NB4 (cell line): ENCODE measurements at regions not wholly inside any gene's neighbourhood (a gene's known extent, or its start where the extent isn't known, plus 50 kb on each side); places are given as distances from the start of the nearest gene placed in this dataset.

Experiments
- DNase-seq: peaks from one replicate; pipeline ENCODE4 v3.0.0; 2010; ENCODE audit warnings: low read depth
- H3K4me3 ChIP-seq: one replicate; pipeline ENCODE4 v1.5.1; 2011; ENCODE audit warnings: mild to moderate bottlenecking, low read depth, low read length, moderate library complexity
- MYC ChIP-seq: IDR thresholded peaks from 2 replicates; pipeline ENCODE4 v1.6.1; 2011; ENCODE audit warnings: low read depth, low read length
- POLR2A ChIP-seq: IDR thresholded peaks from 2 replicates; pipeline ENCODE4 v1.6.1; 2011; ENCODE audit warnings: mild to moderate bottlenecking; ENCODE audit not compliant: insufficient read length; ENCODE audit errors: extremely low read depth
- TF ChIP-seq, protein P1 (sequence below): IDR thresholded peaks from 2 replicates; pipeline ENCODE4 v1.6.1; 2011; ENCODE audit warnings: low read depth, low read length
- TF ChIP-seq, protein P2 (sequence below): IDR thresholded peaks from one replicate; pipeline ENCODE4 v1.5.1; 2012; ENCODE audit warnings: low read depth, low read length

DNA sequence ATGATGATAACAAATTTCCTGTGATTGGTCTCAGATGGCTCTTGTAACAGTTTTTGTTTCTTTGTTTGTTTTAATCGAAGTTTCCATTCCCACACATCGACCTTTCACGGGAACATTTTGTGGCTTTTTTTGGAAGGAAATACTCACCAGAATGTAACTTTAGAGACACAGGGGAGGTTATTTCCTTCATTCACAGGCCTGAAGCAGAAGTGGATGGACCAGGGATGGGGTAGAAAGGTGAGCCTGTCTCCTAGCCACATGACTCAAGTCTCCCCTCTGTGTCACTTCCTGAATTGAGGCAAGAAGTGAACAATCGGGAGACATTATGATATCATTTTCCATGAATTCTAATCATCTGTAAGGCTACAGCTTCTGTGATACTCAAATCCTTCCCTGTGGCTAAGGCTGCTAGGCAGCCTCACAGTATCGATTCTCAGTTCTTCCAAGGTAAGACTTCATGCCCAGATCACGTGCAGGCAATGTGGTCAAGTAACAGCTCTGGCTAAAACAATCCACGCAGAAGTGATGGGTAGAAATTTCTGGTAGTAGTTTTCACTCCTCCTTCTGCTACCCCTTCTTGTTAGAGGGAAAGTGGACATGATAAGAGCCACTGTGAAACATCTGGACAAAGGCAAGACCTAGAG, 203.9 kb upstream of the NEBL start:
- H3K4me3 ChIP-seq, result no peak overlapping the region
- TF ChIP-seq, protein P1, sequence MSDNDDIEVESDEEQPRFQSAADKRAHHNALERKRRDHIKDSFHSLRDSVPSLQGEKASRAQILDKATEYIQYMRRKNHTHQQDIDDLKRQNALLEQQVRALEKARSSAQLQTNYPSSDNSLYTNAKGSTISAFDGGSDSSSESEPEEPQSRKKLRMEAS, result no peak
- TF ChIP-seq MYC (no peak), POLR2A (no peak)
- TF ChIP-seq, protein P2, sequence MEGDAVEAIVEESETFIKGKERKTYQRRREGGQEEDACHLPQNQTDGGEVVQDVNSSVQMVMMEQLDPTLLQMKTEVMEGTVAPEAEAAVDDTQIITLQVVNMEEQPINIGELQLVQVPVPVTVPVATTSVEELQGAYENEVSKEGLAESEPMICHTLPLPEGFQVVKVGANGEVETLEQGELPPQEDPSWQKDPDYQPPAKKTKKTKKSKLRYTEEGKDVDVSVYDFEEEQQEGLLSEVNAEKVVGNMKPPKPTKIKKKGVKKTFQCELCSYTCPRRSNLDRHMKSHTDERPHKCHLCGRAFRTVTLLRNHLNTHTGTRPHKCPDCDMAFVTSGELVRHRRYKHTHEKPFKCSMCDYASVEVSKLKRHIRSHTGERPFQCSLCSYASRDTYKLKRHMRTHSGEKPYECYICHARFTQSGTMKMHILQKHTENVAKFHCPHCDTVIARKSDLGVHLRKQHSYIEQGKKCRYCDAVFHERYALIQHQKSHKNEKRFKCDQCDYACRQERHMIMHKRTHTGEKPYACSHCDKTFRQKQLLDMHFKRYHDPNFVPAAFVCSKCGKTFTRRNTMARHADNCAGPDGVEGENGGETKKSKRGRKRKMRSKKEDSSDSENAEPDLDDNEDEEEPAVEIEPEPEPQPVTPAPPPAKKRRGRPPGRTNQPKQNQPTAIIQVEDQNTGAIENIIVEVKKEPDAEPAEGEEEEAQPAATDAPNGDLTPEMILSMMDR, result no peak
- no peak for DNase-seq

DNA sequence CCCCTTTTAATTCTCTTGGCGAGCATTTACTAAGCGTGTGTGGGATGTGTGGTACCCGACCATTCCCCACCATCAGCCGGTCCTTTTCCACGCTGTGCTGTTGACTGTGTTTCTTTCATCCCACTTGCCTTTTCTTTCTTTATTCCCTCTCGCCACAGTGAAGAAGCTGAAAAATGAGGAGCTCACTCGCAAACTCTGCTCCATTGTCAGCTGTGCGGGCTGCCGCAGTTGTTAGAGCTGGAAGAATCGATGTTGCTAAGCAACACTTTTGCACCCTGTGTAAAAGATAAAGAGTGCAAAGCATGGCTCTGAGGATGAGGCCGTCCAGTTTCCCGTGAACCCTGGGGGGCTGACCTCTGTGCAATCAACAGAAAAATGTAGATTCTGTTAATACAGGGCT, 203.1 kb upstream of the NEBL start:
- DNase-seq, result no peak
- TF ChIP-seq, protein P1, result no peak

DNA sequence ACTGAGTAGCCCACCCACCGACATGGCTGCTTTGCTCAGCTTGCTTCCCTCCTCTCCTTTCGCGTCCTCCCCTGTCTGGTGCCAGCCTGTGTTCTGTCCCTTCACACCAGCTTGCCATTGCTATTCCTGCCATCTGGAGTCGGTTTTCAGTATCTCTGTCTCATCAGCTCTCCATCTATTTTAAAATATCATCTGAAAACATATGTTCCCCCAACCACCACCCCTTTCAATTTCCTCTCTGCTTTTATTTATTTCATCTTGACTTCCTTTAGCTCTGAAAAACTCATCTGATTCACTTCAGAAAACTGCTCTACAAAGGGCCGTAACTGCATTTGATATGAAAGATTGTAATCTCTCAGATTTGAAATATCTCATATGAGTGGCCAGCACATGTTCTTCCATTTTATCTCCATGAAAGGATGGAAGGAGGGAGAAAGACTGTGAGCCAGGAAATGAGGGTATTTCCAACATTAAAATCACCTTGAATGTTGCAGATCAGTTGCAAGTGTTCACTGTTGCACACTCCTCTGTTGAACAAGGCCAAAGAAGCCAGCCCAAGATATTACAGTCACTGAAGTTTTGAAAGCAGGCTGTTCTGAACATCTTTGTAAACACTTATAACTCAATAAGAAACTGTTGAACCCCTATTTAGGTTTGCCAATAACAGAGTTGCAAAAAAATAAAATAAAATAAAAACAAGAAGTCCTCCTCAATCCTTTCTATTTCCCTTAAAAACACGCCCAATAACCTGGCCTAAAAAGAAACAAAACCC, 202.4 kb upstream of the NEBL start:
- DNase-seq, result no peak
- no peak overlapping the region for H3K4me3 ChIP-seq
- TF ChIP-seq, protein P2, result no peak
- TF ChIP-seq, protein P1, result no peak
- TF ChIP-seq MYC (no peak), POLR2A (no peak)

More for the DNA sequence above, 203.1 kb upstream of the NEBL start:
- no peak overlapping the region for H3K4me3 ChIP-seq

DNA sequence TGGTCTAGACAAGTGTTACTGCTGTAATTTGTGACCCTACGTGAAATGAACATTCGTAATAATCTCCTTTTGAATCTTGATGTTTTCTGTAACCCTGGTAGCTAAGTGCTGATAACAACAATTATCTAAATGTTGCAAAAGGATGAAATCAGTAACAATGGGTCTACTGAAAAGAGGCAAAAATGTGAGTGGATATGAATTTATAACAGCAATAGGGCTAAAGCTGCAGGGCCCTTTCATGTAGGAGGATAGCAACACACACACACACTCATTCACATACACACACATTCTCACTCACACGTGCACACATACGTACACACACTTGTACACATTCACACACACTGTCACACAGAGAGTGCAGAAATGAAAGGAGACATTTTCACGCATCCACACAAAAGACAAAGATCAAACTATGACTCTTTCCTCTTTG, 200.8 kb upstream of the NEBL start:
- TF ChIP-seq, protein P2, result no peak
- TF ChIP-seq POLR2A, result no peak
- no peak for TF ChIP-seq MYC
- H3K4me3 ChIP-seq, result no peak overlapping the region

DNA sequence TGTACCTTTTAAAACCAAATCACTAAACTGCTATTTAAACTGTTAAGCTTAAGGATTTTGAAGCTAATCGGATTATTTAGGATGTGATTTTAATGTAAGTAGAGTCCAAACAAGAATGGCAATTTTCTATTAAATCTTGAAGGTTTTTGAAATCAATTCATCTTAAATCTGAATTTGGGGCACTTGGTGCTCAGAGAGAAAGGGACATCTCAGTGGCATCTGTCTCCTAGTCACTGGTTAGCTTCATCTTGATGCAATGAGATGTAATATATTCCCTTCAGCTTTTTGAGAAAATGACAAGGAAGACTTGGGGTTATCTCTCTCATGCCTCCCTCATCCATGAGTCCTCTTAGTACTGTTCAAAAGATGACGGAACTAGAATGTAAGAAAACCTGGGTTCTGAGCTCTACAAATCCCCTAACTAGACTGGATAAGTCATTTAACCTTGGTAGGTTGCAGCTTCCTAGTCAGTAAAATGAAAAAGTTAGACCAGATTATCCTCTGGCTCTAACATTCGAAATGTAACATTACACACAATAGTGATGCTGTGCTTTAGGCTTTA, 198.5 kb upstream of the NEBL start:
- no peak for DNase-seq
- H3K4me3 ChIP-seq, result no peak overlapping the region
- TF ChIP-seq, protein P2, result no peak
- TF ChIP-seq MYC, result no peak

More for the DNA sequence above, 200.8 kb upstream of the NEBL start:
- no peak for DNase-seq

DNA sequence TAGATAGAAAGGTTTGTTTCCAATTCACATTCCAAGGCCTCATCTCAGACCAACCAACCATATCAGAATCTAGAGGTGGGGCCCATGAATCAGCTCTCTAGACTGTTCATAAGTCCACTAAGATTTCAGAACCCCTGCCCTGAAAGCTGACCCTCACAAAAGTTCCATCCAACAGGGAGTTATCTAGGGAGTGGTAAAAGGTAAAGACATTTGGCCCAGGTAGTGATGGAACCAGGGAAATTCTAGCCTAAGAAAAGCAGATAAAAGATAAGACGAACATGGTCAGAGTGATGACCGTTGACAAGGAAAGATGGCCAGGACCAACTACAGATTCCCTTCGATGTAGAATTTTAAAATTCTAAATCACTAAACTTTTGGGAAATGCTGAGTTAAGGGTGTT, 198.0 kb upstream of the NEBL start:
- DNase-seq, result no peak
- no peak overlapping the region for H3K4me3 ChIP-seq
- no peak for TF ChIP-seq POLR2A
- TF ChIP-seq, protein P2, result no peak
- no peak for TF ChIP-seq MYC
- TF ChIP-seq, protein P1, result no peak
